SH-SY5Y (cell line): ENCODE measurements at regions not wholly inside any gene's neighbourhood (a gene's known extent, or its start where the extent isn't known, plus 50 kb on each side); places are given as distances from the start of the nearest gene placed in this dataset.

ENCODE experiments used
- GATA2 ChIP-seq: IDR thresholded peaks from 2 replicates; pipeline ENCODE4 v1.6.1; 2011; ENCODE audit warnings: mild to moderate bottlenecking, low read depth, low read length
- GATA3 ChIP-seq: IDR thresholded peaks from 2 replicates; pipeline ENCODE4 v1.6.1; 2011; ENCODE audit warnings: low read depth, mild to moderate bottlenecking, low read length, moderate library complexity

- TF ChIP-seq GATA2: no peak
- no peak for TF ChIP-seq GATA3
Observed at GRCh38 chr11:134614141-134614540, 202.1 kb upstream of the B3GAT1 start.

- TF ChIP-seq GATA2: no peak
- no peak for TF ChIP-seq GATA3
Observed at GRCh38 chr11:134613646-134614045, 201.6 kb upstream of the B3GAT1 start.

DNA sequence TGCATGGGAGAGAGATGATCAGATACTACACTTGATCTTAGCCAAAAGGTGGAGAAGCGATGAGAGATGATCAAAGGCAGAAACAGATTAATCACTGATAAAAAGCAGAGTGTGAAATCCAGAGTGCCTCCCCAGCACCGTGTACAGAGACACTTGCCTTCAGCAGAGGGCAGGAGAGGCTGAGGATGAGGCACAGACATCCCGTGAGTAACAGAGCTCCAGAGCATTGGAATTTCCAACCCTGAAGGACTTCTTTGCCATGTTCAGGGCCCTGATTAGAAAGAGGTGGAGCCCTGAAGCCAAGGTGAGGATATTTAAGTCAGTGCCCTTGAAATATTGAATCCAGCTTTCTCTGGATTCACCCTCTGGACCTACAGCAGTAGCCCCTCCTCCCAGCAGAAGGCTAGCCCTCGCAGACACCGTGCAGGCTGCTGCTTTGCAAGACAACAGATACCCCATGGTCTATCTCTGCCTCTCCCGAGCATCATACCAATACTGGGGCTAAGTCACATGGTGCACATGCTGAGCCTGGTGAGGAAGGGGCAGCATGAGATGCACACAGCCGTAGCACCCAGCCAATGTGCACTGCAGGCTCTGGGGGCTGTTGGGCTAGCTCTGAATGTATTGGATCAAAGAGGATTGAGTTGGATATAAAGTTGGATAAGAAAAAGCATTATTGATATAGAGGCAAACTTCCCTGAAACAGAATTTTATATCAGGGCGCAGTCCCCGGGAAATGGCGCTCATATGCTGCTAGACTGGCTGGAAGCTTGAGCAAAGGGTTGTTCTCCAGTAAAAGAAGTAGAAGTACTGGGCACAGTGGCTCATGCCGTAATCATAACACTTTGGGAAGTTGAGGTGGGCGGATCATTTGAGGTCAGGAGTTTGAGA, 200.3 kb upstream of the B3GAT1 start:
- TF ChIP-seq GATA3: no peak
- TF ChIP-seq GATA2: no peak

DNA sequence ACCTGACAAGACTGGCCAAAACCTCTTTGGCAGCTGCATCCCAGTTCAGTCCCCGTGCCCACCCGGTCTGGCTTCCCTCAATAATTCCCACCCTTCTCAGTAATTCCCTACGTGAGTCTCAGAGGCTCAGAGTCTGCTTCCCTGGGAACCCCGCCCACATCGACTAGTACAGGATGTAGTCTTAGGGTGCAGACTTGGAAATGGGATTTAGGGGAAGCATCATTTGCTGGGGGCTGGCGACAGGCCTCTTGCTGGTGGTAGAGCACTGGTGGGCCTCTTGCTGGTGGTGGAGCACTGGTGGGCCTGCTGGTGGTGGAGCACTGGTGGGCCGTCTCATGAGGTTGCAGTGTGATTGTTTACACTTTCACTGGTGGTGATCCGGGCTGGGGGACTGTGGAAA, 199.5 kb upstream of the B3GAT1 start:
- TF ChIP-seq GATA3 (no peak), GATA2 (no peak)

DNA sequence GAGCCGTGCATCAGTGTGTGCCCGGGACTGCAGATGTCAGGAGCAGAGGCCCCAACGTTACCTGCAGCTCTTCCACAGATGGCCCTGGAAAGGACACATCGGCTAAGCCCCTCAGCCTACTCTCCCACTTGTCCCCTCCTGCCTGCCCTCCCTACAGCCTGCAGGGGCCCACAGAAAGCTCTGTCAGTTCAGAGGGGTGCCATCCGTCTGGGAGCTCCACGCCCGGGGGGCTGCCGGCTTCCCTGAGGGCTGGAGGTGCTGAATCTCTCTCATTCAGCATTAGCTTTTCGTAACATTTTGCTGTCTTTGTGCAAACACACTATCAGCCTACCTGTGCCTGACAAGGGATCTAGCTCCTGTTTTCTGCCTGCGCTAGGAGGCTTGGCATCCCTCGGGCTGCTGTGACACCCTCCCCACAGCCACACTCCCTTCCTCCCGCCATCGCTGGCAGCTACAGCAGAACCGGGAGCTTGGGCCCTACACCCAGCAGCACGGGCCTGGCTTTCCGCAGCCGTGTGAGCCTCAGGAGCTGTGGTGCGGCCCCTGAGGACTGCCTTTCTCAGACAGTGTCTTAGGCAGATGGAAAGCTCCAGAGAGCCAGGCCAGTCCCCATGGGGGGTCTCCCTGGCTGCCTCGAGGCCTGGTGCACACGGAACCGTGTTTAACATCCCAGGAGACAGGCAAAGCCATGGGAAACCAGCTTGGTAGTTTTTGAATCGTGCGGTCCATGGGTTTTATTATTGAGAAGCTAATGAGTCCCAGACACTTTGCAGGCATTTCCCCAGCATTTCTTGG, 198.3 kb upstream of the B3GAT1 start:
- TF ChIP-seq GATA3 (no peak), GATA2 (no peak)

GRCh38 chr11:134609361-134610115, 197.5 kb upstream of the B3GAT1 start:
- no peak for TF ChIP-seq GATA2

GRCh38 chr11:134607963-134608750, 196.1 kb upstream of the B3GAT1 start:
- TF ChIP-seq GATA2 (no peak), GATA3 (no peak)

DNA sequence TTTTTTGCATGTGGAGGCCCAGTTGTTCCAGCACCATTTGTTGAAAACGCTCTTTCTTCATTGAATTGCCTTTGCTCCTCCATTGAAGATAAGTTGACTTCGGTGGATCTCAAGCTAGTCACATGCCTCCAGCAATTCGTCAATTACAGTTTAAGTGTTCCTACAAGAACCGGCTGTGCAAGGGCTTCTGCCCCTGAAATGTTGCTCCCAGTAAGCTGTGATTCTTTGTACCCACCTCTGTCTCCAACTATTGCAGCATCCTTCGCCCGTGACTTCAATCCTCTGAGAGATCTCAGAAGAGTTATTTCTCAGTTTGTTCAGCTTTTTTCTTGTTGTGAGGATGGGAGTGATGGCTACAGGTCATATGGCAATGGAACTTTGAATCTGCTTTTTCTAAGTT, 194.2 kb upstream of the B3GAT1 start:
- TF ChIP-seq GATA2: no peak
- TF ChIP-seq GATA3: no peak

DNA sequence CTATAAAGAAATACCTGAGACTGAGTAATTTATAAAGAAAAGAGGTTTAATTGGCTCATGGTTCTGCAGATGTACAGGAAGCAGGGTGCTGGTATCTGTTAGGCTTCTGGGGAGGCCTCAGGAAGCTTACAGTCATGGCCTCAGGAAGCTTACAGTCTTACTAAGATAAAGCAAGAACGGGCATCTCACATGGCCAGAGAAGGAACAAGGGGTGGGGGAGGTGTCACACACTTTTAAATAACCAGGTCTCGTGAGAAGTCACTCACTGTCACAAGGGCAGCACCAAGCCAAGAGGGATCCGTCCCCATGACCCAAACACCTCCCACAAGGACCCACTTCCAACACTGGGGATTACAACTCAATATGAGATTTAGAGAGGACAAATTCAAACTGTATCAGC, 192.8 kb upstream of the B3GAT1 start:
- TF ChIP-seq GATA2: no peak
- no peak for TF ChIP-seq GATA3

DNA sequence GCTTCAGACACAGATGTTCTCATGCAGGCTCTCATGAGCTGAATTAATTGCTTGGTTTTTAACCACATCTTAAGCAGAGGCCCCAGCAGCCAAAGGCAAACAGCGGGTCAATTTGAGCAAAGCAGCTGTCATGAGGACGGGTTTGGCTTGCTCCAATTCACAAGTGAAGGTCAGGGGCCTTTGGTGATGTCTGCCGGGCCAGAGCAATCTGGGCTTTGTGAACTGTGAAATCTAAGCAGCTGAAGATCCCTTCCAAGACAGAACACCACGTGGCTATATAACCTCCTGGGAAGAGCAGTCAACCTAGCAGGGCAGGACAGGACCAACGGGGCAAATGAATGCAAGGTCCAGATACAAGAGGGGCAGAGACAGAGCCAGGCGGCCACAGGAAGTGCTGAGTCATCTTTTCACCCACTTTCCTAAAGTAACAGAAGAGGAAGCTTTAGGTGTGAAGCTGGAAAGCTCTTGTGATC, 187.3 kb upstream of the B3GAT1 start:
- TF ChIP-seq GATA3: no peak
- TF ChIP-seq GATA2: no peak

GRCh38 chr11:134598368-134598767, 186.3 kb upstream of the B3GAT1 start:
- TF ChIP-seq GATA3: no peak
- no peak for TF ChIP-seq GATA2

DNA sequence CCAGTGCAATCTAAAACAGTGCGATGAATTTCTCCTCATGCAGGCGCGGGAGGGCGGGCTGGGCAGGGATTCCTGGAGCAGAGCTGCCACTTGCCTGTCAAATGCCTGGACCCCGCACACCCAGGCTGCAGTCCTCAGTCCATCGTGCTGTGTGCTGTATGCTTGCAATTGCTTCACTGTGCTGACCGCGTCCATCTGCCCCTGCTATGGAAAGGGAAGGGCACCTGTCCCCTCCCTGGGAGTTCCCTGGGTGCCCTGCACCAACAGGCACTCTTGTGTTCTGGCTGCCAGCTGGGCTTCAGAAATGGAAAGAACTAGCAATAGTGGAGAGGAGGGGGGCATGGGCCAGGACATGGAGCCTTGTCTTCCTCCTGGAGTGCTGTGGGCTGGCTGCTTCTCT, 185.4 kb upstream of the B3GAT1 start:
- TF ChIP-seq GATA3: no peak
- TF ChIP-seq GATA2: no peak

GRCh38 chr11:134596404-134596803, 184.4 kb upstream of the B3GAT1 start:
- TF ChIP-seq GATA2 (no peak), GATA3 (no peak)

DNA sequence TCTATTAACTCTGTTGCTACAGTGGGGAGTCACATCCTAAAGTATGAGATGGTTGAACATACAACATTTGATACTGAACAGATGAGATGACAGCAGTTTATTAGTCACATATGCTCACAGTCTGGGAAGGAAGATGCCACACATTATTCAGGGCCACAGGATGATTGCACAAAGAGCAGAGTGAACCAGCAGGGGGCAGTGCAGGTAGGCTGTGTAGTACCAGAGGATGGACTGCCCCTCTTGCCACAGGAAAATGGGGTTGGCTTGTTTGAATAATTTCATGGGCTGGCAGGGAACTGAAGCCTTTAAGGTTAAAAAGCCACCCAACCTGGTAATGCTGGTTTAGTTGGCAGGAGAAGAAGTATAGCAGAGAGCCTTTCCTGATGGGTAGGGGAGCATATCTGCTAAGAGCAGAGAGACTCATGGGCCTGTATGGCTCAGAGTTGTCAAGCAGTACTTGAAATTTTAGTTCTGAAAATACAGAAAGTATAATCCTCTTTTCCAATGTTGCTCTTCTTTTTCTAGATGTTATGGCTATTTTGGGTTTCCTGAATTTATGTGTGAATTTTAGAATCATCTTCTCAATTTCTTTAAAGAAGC, 180.4 kb upstream of the B3GAT1 start:
- TF ChIP-seq GATA2 (no peak), GATA3 (no peak)
